Prostate gland (tissue), 2 donors: ENCODE measurements at regions not wholly inside any gene's neighbourhood (a gene's known extent, or its start where the extent isn't known, plus 50 kb on each side); places are given as distances from the start of the nearest gene placed in this dataset.

Experiments used
- DNase-seq: peaks from one replicate; pipeline ENCODE4 v3.0.0-alpha.2; 2019; ENCODE audit warnings: low spot score
- H3K27ac ChIP-seq, 2 donors: fragments of 200-600 bp; sonication (generic); 2 replicates each; pipeline ENCODE4 v1.5.1; 2017 to 2019
- H3K27me3 ChIP-seq: fragments of 200-600 bp; sonication (generic); replicated peaks from 2 replicates; pipeline ENCODE4 v1.5.1; 2019; ENCODE audit not compliant: insufficient read depth
- H3K36me3 ChIP-seq, 2 donors: fragments of 200-600 bp; sonication (generic); 1 replicate in 1 of 2; 2 replicates in 1 of 2; pipeline versions ENCODE4 v1.5.1 to v1.8.1; 2017 to 2019
- H3K4me1 ChIP-seq: fragments of 200-600 bp; sonication (generic); replicated peaks from 2 replicates; pipeline ENCODE4 v1.5.1; 2019
- H3K4me3 ChIP-seq, 2 donors: fragments of 200-600 bp; sonication (generic); 2 replicates each; pipeline ENCODE4 v1.5.1; 2017 to 2019
- H3K9me3 ChIP-seq: fragments of 200-600 bp; sonication (generic); 2 replicates; pipeline ENCODE4 v1.5.1; 2017
- POLR2A ChIP-seq: fragments of 450-650 bp; IDR thresholded peaks from one replicate; pipeline ENCODE4 v1.6.1; 2016; ENCODE audit warnings: antibody characterized with exemption, mild to moderate bottlenecking
- POLR2AphosphoS5 ChIP-seq: sonication (generic); formaldehyde crosslinking; IDR thresholded peaks from one replicate; pipeline ENCODE4 v1.6.1; 2017; ENCODE audit warnings: antibody characterized with exemption
- WGBS: methylation state at CpG from one replicate; pipeline ENCODE4 v1.1.5; 2018; 5-methylcytosine and 5-hydroxymethylcytosine counted together
- intact Hi-C: fragments of 100-400 bp; cut with DNase I; formaldehyde crosslinking; loops from one replicate; pipeline ENCODE4 v1.14.2; 2022
- TF ChIP-seq, protein P1 (sequence below), 4 experiments: fragments of 200-600 bp in 2 of 4; fragments of 450-650 bp in 2 of 4; sonication (generic) in 2 of 4; IDR thresholded peaks; 1 replicate in 3 of 4; 2 replicates in 1 of 4; pipeline ENCODE4 v1.5.1; 2016 to 2019; ENCODE audit warnings: antibody characterized with exemption in 4 of 4, mild to moderate bottlenecking in 2 of 4, moderate library complexity in 2 of 4

DNA sequence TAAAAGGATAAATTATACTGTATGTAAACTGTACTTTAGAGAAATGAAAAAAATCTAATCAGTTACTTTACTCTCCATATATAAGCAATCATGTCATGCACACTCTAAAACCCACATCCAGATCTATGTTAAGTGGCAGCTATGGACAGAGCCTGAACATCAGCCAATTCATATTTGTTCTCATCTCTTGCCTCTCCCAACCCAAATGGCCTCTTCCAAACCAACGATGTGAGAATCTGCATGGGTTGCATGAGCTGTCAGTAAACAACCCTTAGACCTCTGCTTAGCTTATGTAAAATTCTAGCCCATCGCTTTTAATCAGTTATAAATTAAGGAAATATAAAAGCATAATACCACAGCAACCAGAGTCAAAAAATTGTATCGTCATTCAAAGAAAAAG lies 288.7 kb upstream of the INTU start:
- no peaks in the 10 kb centered on the region for H3K9me3 ChIP-seq

DNA sequence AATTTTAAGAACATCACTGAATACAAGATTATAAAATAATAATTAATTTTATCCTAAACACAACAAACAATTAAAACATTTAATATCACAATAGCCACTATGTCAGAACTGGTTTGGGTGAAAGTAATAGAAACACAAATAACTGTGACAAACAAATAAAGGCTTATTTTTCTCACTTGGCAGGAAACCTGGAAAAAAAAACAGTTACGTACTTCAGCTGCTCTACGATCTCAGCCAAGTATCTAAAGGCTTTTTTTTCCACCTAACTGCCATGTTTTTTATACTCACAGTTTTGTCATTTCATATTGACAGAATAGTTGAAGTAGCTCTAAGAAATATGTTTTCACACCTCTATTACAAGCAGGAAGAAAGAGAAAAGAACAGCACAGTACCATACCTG lies 284.8 kb upstream of the INTU start:
- no peaks in the 10 kb centered on the region for H3K27me3 ChIP-seq
- H3K4me3 ChIP-seq, result no peak overlapping the region
- H3K9me3 ChIP-seq, result no peaks in the 10 kb centered on the region
- no peaks in the 10 kb centered on the region for H3K4me1 ChIP-seq
- no peaks in the 10 kb centered on the region for H3K36me3 ChIP-seq
- WGBS, result 46% methylated on average over 2 of the region's 2 CpGs
- no peak overlapping the region for H3K27ac ChIP-seq
- DNase-seq, result no peak
- no peak for TF ChIP-seq POLR2A
- no peak for TF ChIP-seq POLR2AphosphoS5
- TF ChIP-seq, protein P1, sequence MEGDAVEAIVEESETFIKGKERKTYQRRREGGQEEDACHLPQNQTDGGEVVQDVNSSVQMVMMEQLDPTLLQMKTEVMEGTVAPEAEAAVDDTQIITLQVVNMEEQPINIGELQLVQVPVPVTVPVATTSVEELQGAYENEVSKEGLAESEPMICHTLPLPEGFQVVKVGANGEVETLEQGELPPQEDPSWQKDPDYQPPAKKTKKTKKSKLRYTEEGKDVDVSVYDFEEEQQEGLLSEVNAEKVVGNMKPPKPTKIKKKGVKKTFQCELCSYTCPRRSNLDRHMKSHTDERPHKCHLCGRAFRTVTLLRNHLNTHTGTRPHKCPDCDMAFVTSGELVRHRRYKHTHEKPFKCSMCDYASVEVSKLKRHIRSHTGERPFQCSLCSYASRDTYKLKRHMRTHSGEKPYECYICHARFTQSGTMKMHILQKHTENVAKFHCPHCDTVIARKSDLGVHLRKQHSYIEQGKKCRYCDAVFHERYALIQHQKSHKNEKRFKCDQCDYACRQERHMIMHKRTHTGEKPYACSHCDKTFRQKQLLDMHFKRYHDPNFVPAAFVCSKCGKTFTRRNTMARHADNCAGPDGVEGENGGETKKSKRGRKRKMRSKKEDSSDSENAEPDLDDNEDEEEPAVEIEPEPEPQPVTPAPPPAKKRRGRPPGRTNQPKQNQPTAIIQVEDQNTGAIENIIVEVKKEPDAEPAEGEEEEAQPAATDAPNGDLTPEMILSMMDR (IDR thresholded peaks at IDR 0.05), result no peak
- intact Hi-C loops, result no loop called here

More for the DNA sequence above, 288.7 kb upstream of the INTU start:
- intact Hi-C loops, result no loop called here
- DNase-seq, result no peak
- WGBS, result 90% methylated on average over 3 of the region's 3 CpGs
- TF ChIP-seq POLR2AphosphoS5 (no peak), POLR2A (no peak)
- TF ChIP-seq, protein P1 (IDR thresholded peaks at IDR 0.05), result no peak
- Histone ChIP-seq H3K4me3 (no peak overlapping the region), H3K4me1 (no peaks in the 10 kb centered on the region), H3K27ac (no peak overlapping the region), H3K36me3 (no peaks in the 10 kb centered on the region), H3K27me3 (no peaks in the 10 kb centered on the region)

DNA sequence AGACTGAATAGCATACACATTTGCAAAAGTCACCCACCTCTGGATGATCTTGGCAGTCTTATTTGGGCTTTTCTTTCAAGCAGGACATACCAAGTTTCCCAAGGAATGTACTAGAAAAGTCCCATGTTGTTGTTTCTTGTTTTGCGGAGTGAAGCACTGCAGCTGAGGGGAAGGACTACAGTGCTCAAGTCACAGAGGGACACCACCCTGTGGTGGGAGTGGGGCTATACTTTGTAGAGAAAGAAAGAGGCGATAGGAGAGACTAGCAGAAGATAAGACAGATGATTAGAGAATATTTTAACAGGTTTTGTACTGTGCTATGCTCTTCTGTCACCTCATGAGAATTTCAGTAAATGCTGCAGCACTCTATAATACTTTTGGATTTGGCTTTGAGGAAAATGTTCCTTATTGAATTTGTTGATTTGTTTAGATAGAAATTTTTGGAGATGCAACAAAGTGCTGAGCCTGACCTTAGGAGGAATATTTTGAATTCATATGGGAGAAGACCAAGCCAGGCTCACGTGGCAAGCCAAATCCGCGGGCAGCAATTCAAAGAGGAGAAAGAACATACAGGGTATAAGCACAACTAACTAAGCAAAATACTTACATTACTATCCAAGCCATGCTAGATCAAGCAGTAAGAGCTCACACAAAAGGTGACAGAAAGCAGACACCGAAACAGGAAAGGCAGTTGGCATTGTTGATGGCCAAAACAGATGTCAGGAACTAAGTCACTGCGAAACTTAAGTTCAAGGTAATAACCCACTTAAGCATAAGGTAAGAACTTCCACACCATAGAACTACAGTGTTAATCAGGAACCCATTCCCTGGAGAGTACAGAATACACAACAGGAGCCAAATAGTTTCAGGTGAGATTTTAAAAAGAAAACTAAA lies 280.3 kb upstream of the INTU start:
- Histone ChIP-seq H3K27me3 (no peaks in the 10 kb centered on the region), H3K9me3 (no peaks in the 10 kb centered on the region), H3K36me3 (no peaks in the 10 kb centered on the region), H3K27ac (no peak overlapping the region), H3K4me3 (no peak overlapping the region), H3K4me1 (no peaks in the 10 kb centered on the region)
- TF ChIP-seq POLR2A (no peak), POLR2AphosphoS5 (no peak)
- TF ChIP-seq, protein P1 (IDR thresholded peaks at IDR 0.05), result no peak
- DNase-seq, result no peak
- intact Hi-C loops, result no loop called here
- 83% methylated on average over 7 of the region's 7 CpGs for WGBS

DNA sequence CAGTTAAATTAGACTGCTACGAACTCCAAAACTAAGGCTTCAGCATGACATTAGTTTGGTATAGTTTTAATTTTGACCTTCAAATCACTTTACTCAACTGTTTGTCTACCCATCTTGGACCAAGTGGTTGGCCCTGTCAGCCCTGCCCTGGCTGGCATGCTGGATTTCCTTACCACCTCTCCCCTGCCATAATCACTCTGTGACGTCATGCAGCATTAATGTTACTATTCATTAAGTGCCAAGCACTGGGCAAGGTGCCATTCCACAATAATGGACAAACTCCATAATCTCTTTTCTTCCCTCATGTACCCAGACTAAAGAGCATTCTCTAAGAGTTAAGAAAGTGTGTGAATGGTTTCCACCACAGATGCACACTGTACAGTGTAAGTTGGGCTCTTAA lies 277.0 kb upstream of the INTU start:
- Histone ChIP-seq H3K27me3 (no peaks in the 10 kb centered on the region), H3K9me3 (no peaks in the 10 kb centered on the region), H3K36me3 (no peaks in the 10 kb centered on the region), H3K4me3 (no peak overlapping the region), H3K4me1 (no peaks in the 10 kb centered on the region), H3K27ac (no peak overlapping the region)
- 50% methylated on average over 2 of the region's 2 CpGs for WGBS
- no peak for TF ChIP-seq POLR2AphosphoS5
- TF ChIP-seq, protein P1 (IDR thresholded peaks at IDR 0.05), result no peak
- no peak for TF ChIP-seq POLR2A
- intact Hi-C loops, result no loop called here
- no peak for DNase-seq

DNA sequence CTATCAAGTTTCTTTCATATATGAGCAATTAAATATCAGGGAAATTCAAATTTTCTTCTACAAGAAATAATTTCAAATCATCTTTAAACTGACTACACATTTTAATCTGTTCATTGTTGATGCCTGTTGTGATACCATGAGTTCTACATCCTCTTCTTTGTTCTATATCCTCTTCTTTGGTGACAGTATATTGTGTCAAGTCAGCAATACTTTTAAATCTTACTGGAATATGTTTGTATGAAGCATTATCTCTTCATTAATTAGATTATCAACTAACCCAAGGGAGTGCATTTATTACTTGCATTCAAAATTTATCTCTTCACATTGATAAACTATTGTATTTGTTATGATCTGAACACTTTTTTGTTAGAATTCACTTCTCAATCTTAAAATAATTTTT lies 275.0 kb upstream of the INTU start:
- Histone ChIP-seq H3K27me3 (no peaks in the 10 kb centered on the region), H3K4me1 (no peaks in the 10 kb centered on the region), H3K4me3 (no peak overlapping the region), H3K27ac (no peak overlapping the region), H3K9me3 (no peaks in the 10 kb centered on the region), H3K36me3 (no peaks in the 10 kb centered on the region)
- intact Hi-C loops, result no loop called here
- DNase-seq, result no peak
- TF ChIP-seq, protein P1 (IDR thresholded peaks at IDR 0.05), result no peak
- no peak for TF ChIP-seq POLR2A
- TF ChIP-seq POLR2AphosphoS5, result no peak
